GM18511 (cell line): ENCODE measurements at regions not wholly inside any gene's neighbourhood (a gene's known extent, or its start where the extent isn't known, plus 50 kb on each side); places are given as distances from the start of the nearest gene placed in this dataset.
"Not testable (repeated sequence)": the region's sequence is repeated elsewhere in the genome, so short reads cannot be mapped to it uniquely, and the experiment has no call there.

Experiments
- ATAC-seq: cut with Tn5 transposase; IDR thresholded peaks from one replicate; pipeline ENCODE4 v1.9.1; 2021; ENCODE audit warnings: mild to moderate bottlenecking, moderate library complexity; ENCODE audit not compliant: unreplicated experiment

GRCh38 chr2:16183345-16183744 is 243.0 kb downstream of the MYCN start:
- ATAC-seq, result no peak

GRCh38 chr2:16182841-16183240 is 242.5 kb downstream of the MYCN start:
- no peak for ATAC-seq

- not testable (repeated sequence) for ATAC-seq
These were observed 242.0 kb downstream of the MYCN start for GRCh38 chr2:16182311-16182815.

- ATAC-seq, result no peak
These were observed 241.4 kb downstream of the MYCN start for GRCh38 chr2:16181741-16182090.

- no peak for ATAC-seq
These were observed 240.9 kb downstream of the MYCN start for GRCh38 chr2:16181062-16181740.

GRCh38 chr2:16180631-16181030 is 240.3 kb downstream of the MYCN start:
- no peak for ATAC-seq

- ATAC-seq, result no peak
These were observed 239.5 kb downstream of the MYCN start for GRCh38 chr2:16179701-16180416.

GRCh38 chr2:16178551-16179130 is 238.3 kb downstream of the MYCN start:
- no peak for ATAC-seq

- no peak for ATAC-seq
These were observed 237.4 kb downstream of the MYCN start for GRCh38 chr2:16177671-16178180.

GRCh38 chr2:16176971-16177480 is 236.7 kb downstream of the MYCN start:
- no peak for ATAC-seq

GRCh38 chr2:16175247-16175825 is 235.0 kb downstream of the MYCN start:
- ATAC-seq, result no peak

GRCh38 chr2:16174693-16175045 is 234.3 kb downstream of the MYCN start:
- ATAC-seq, result no peak

- no peak for ATAC-seq
These were observed 233.7 kb downstream of the MYCN start for GRCh38 chr2:16173893-16174692.

GRCh38 chr2:16172324-16173175 is 232.2 kb downstream of the MYCN start:
- no peak for ATAC-seq

- no peak for ATAC-seq
These were observed 231.1 kb downstream of the MYCN start for GRCh38 chr2:16171425-16171920.

- no peak for ATAC-seq
These were observed 230.5 kb downstream of the MYCN start for GRCh38 chr2:16170675-16171424.

- ATAC-seq, result no peak
These were observed 229.1 kb downstream of the MYCN start for GRCh38 chr2:16169381-16169960.

GRCh38 chr2:16168506-16169264 is 228.3 kb downstream of the MYCN start:
- ATAC-seq, result no peak
